ENCODE measurements at regions not wholly inside any gene's neighbourhood (a gene's known extent, or its start where the extent isn't known, plus 50 kb on each side); places are given as distances from the start of the nearest gene placed in this dataset.
"Not testable (repeated sequence)": the region's sequence is repeated elsewhere in the genome, so short reads cannot be mapped to it uniquely, and the experiment has no call there.

DNA sequence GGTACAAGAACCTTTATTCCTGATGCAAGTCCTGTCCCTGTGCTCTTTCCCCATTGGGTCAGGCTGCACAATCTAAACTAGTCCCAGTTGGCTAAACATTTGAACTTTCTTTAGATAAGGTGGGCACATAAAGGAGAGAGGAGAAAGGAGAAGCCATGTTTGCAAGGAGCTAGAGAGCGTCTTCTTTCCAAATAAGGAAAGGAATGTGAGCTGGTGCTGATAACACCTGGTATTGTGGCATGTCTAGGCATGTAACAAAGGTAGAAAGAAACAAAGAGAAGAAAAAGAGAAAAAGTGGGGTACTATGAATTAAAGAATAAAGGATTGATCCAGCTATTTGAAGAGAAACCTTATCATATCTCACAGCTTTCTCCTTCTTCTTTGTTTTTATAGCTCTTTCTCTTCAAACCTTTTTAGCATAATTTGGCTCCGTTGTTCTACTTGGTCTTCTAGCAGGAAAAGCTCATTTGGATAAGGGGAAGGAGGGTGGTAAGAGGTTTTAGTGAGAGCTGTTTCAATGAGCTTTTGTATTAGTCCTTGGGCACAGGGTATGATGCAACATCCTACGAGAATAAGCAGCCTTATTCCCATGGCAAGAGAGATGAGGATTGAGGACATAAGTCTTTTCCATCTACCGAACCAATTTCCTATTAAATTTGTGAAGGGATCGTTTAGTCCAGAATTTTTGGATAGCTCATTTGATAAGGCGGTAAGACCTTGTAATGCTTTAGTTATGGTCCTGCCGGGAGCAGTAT, 415.5 kb upstream of the MAN1A1 start:
- no peak for DNase-seq

DNA sequence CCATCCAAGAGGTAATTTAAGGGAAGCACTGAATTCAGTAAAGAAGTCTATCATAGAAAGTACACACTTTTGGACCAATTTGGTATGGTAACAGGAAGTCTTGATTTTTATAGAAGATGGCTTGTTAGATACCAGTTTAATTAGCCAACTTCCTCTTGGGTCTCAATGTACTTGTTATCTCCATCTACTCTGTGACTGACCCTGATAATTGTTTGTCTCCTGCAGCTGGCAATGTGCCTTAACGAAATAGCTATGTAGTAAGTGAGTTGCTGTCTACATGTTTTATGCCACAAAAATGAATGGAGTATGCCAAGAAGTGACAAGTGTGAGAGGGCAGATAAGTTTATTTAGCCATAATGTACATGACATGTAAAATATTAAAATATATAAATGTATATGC, 410.5 kb upstream of the MAN1A1 start:
- no peak for DNase-seq

DNA sequence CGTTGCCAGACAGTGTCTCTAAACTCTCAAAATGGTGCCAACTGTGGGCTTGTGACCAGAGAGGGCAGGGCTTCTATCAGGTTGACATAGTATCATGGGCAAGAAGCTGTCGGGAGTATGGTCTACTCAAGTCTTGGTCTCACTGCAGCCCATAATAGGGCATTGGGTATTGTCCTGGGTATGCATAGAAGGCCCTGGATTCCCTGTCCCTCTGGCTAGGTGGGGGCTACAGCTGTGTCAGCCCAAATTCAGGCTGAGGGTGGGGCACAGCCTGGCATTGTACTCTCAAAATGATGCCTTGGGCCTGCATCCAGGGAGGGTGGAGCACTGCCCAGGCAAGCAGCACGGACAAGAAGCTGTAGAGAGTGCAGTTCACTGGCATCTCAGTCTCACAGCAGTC, 408.8 kb upstream of the MAN1A1 start:
- no peak for DNase-seq

DNA sequence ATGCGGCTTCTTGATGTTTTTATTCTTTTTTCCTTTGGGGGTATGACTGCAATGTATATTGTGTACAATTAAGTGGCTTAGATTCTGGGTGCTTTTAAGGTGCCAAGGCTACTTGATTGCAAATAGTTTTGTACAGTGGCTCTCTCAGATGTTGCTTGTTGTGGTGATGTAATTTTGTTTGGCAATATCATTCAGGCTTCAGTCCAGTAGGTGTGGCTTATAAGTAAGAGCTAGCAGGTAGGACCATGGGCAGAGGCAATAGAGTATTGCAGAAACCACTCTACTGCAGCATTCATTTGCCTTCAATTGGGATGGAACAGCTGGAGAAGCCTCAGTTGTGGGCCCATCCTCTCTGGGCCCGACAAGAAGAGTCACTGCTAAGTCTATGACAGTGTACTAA, 407.9 kb upstream of the MAN1A1 start:
- no peak for DNase-seq

DNA sequence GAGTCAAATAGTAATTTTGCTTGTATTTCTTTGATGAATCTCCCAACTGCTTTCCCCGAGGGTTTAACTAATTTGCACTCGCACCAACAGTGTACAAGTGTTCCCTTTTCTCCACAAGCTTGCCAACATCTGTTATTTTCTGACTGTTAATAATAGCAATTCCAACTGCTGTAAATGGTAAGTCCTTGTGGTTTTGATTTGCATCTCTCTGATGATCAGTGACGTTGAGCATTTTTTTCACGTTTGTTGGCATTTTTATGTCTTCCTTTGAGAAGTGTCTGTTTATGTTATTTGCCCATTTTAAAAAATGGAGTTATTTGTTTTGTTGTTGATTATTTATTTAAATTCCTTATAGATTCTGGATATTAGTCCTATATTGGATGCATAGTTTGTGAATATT, 399.8 kb upstream of the MAN1A1 start:
- no peak for DNase-seq

DNA sequence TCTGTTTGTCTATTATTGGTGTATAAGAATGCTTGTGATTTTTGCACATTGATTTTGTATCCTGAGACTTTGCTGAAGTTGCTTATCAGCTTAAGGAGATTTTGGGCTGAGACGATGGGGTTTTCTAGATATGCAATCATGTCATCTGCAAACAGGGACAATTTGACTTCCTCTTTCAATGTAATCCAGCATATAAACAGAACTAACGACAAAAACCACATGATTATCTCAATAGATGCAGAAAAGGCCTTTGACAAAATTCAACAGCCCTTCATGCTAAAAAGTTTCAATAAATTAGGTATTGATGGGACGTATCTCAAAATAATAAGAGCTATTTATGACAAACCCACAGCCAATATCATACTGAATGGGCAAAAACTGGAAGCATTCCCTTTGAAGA, 399.0 kb upstream of the MAN1A1 start:
- DNase-seq = not testable (repeated sequence)

DNA sequence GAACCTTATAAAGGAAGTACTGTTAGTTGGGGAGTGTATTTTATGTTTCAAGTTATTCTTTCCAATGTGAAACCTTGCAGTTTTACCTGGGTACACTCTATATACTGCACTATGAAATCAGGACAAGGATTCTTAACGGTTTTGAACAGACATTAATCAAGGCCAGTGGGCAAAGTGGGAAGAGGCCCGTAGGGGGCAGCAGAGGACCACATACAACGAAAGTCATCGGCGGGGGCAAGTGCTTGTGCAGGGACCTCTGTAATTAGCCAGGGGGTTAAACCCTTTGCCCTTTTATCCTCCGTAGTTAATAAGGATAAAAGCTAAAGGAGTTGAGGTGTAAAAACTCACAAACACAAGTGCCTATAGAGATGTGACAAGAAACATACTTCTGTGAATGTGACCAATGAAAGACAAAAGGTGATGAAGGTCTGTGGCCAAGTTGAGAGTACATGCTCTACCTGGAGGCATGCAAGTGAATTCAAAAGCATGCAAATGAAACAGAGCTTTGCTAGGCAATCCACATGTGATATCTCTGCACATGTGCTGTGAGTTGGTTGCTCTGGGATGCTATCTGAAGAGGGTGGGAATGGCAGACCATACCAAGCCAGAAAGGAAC, 392.7 kb upstream of the MAN1A1 start:
- DNase-seq = no peak

DNA sequence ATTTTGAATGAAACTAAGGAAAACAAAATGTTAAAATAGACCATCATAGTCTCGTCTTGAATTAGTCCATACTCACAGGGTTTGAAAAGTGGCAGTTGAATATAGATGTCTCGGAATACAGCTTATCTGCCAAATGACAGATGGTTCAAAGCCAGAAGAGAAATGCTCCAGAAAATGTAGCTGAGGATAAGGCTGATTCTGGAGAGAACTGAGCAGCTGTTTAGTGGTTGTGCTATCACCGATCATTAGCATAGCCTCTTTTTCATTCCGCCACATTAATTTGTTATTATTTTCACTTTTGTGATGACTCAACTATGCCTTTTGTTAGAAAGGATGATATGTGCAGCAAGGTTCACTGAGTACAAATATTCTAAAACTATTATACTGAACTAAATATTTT, 390.2 kb upstream of the MAN1A1 start:
- DNase-seq = no peak

DNA sequence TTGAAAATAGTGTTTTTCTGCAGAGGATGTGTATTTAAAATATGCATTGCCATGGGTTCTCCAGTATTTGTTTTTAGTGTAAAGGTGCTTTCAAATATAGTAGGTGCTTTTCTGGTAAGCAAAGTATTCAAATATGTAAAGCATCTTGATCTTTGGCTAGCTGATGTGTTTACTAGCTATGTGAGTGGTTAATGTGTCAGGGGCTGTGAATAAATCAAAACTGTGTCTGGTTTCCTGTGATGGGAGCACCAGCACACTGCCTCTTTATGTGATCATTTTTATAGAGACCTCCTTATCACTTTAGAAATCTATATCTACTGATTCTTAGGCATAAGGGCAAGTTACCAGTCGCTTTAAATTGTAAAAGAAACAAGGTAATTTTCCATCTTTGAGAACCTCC, 388.9 kb upstream of the MAN1A1 start:
- no peak for DNase-seq

DNA sequence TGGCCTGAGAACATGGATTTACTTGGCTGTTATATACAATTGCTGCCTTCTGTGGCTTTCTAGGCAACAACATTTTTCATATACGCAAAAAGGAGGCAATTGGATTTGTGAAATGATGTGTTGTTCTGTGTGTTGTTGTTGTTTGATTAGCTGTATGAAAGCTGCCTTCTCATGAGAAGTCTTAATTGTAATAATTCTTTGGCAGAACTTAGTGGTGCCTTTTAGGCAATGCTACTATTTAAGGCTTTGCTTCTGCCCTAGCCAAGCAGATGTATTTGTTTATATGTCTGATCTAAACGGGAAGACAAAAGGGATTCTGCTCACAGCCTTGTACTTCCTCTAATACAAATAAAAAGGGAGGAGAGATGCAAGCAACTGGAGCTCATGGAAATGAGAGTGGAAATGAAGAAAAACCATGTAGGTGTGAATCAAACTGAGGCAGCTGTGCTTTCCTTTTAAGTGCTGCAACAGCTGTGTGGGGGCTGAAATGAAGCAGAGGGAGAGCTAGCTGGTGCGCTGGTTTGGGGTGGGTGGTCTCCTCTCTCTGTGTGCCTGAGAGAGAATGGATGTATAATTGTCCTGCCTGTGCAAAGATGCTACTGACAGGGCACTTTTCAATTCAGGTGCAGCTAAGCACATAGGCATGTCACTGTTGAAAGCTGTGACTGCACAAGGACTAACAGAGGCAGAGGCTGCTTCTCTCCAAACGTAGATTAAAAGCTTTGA, 386.9 kb upstream of the MAN1A1 start:
- no peak for DNase-seq

DNA sequence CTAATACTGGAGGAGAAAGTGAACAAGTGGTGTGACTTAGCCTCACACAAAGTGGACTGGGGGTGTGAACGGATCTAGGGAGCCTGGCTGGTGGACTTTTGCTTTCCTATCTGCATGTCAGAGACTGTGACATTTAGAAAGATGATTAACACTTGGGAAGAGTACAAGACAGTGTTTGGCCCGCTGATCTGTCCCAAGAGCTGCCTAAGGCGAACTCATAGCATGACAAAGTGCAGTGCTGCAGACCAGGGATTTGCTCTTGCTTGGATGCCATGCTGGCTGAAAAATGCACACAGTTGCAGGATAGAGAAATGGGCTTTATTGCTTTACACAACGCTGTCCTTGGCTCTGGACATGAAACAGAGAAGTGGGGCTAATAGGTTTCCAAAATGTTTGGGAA, 386.0 kb upstream of the MAN1A1 start:
- no peak for DNase-seq

DNA sequence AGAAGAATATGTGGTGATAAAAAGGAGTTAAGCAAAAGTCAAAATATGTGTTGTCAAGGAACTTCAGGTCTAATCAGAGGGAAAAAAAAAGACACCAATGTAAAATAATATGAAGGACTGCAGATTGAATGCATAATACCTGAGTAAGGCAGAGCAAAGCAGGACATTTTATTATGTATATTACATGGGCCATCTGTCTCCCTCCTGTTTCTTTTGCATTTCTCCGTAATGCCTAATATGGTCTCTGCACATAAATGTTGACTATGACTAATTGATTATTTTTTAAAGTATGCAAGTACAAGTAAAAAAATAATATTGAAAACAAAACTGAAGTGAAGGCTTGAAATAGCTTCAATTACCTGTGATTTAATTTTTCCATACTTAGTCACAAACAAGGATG, 384.7 kb upstream of the MAN1A1 start:
- no peak for DNase-seq

DNA sequence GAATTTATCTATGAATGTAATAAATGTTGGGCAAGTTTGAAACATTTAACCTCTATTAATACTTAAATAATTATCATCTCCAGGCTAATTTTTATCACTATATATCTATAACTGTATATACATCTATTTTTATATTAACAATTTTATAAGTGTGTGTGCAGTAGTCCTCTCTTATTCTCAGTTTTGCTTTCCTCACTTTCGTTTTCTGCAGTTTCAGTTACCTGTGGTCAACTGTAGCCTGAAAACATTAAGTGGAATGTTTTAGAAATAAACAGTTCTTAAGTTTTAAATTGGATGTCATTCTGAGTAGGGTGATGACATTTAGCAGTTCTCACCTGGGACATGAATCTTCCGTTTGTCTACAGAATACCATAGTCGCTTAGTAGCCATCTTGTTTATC, 379.4 kb upstream of the MAN1A1 start:
- no peak for DNase-seq

DNA sequence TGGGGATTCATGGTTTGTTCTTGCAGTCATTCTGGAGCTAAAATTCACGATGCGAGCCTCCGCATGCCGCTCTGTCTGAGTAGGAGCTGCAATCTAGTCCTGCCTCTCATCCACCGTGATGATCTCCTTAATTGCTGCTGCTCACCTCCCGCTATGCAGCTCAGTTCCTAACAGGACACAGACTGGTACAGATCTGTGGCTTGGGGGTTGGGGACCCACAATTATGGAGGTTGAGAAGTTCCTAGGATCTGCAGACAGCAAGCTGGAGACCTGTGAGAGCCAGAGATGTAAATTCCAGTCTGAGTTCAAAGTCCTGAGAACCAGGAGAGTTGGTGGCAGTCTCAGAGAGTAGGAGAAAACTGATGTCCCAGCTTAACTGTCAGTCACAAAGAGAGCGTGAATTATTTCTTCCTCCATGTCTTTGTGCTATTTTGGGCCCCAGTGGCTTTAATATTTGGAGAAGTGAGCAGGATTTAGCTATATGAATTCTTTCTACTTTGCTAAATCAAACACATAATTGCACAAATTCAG, 378.7 kb upstream of the MAN1A1 start:
- DNase-seq = no peak

DNA sequence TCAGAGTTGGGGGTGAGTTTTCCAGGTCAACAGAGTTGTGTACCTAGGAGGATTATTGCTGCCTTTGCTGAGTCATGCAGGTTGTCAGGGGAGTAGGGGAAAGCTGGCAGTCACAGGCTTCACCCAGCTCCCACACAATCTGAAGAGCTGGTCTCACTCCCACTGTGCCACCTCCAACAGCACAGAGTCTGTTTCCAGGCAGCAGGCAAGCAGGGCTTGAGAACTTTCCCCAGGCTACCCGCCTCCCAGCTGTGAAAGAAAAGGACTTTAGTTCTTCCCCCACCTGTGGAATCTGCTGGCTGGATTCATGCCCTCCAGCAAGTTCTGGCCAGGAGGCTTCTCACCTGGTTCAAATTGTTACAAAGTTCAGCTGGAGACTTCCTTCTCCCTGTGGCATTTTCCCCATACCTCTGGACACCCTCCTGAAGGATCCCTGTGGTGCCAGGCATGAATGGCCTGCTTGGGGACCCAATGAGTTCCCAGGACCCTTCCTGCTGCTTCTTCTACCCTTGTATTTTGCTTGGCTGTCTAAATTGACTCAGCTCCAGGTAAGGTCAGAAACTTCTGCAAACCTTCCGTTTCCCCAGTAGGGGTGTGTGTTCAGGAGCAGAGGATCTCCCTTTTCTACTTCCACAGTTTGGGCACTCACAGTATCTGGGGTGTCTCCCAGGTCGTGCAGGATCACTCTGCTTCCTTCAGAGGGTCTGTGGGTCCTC, 378.1 kb upstream of the MAN1A1 start:
- no peak for DNase-seq

DNA sequence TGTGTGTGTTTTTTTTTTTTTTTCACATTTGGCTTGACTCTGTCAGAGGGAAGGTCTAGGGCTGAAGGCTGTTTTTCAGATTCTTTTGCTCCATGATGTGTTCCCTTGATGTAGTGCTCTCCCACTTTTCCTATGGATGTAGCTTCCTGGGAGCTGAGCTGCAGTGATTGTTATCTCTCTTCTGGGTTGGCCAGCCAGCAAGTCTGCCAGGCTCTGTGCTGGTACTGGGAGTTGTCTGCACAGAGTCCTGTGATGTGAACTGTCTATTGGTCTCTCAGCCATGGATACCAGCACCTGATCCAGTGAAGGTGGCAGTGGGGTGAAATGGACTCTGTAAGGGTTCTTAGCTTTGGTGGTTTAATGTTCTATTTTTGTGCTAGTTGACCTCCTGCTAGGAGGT, 377.4 kb upstream of the MAN1A1 start:
- DNase-seq = not testable (repeated sequence)

DNA sequence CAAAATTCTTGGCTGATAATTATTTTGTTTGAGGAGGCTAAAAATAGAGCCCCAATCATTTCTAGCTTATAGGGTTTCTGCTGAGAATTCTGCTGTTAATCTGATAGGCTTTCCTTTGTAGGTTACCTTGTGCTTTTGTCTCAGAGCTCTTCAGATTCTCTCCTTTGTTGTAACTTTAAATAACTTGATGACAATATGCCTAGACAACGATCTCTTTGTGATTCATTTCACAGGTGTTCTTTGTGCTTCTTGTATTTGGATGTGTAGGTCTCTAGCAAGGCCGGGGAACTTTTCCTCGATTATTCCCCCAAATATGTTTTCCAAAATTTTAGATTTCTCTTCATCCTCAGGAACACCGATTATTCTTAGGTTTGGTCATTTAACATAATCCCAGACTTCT, 376.5 kb upstream of the MAN1A1 start:
- no peak for DNase-seq

DNA sequence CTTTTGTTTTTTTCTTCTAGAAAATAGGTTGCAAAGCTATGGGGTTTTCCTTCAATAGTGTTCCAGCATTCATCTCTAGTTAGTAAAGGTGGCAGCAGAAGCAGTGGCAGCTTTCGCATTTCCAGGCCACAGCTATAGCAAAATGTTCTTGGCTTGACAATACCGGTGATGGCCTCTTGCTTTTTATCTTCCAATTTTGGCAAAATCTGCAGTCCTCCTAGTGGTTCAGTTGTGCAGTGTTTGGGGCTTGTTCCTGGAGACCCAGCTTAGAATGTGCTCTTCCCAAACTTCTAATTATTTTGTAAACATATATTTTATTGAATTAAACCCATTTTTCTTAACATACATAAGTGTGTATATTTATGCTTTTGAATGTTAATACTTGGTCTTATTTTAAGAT, 370.6 kb upstream of the MAN1A1 start:
- DNase-seq = no peak

DNA sequence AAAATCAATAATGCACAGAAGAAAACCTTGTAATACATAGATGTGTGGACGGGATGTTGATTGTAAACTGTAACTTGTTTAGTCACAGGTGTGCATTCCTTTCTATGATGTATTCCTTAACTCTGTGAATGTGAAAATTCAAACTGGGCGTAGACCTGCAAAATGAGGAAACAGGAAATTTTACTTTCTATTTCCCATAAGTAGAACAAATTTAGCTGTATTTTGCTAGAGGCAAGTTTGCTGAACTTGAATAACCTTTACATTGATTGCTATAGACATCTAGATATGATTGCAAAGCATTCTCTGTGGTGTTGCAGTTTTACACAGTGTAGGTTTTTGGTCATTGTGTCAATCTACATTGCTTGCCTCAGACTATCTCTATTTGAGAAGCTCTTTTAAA, 368.4 kb upstream of the MAN1A1 start:
- no peak for DNase-seq

DNA sequence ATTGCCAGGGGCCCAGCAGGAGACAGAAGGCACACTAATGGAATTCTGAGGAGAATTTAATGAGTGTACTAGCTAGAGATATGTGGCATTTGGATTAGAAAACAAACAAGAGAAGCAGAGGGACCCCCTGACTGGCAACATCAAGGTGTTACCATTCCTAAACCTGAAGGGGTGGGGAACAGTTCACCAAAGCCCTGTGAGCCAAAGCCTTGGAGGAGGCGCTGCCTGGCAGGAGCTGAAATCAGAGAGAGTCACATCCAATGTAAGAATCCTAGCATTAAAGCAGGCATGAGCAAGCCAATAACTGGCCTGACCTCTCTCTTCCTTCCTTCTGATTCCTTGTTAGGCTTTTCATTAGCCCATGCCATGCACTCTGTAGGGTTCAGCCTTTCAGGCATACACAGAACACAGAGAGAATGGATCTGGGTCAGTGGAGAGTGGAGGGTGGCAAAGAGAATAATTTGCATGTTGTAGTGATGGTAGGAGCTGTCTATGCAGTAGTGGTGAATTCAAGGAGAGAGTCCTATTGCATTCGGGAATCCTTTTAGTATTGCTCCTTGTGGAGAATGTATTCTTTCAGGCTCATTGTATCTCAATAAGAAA, 367.2 kb upstream of the MAN1A1 start:
- no peak for DNase-seq

DNA sequence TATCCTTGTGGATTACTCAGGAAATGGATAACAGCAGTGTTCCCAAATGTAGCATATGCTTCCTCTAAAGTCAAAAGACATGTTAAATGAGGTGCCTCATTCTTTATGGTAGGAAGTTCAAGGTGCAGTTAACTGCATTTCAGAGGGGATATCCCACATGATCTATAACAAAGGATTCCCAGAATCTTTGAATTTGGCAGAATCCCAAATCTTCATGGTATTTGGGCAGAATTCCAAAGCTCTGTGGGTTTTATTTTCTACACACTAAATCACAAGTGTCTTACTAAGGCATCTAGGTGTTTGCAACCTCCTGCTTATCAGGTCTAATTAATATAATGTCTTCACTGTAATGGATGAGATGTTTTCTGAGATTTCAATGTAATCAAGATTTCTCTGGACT, 364.3 kb upstream of the MAN1A1 start:
- DNase-seq = no peak

DNA sequence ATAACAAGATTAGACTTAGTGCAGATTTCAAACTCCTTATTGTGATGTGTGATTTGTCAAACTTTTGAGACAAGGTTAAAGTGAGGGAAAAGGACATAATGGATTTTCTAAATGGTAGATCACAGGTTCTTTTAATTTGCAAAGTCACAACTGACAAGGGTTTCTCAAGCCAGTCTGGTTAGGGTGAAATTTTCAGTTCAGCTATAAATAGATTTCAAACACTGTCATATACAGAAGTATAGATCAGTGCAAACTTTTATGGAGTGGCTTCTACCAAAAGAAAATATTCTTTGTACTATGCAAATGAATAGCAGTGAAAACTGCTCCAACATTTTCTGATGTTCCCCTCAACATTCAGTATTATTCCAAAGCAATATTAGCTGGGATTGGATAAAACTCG, 337.1 kb upstream of the MAN1A1 start:
- no peak for DNase-seq

DNA sequence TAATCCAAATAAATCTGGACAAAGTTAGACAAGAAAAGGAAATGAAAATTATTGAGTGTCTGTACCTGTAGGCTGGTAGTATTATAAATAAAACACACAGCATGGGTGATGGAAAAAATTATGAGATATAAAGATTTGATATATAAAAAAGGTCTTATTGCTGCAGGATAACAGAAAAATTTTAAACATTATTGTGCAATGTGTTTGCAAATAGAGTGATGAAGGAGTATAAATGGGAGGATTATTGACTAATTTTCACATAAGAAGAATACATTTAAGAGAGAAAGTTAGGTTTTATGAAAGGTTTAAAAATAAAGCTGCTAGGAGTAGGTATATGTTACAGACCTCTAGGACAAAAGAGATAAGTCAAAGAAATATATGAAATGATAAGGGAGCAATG, 336.7 kb upstream of the MAN1A1 start:
- DNase-seq = no peak
